ENCODE measurements at regions not wholly inside any gene's neighbourhood (a gene's known extent, or its start where the extent isn't known, plus 50 kb on each side); places are given as distances from the start of the nearest gene placed in this dataset.
A peak's percentile ranks its signal among the peaks of the same experiment; 100 is the strongest.

DNA sequence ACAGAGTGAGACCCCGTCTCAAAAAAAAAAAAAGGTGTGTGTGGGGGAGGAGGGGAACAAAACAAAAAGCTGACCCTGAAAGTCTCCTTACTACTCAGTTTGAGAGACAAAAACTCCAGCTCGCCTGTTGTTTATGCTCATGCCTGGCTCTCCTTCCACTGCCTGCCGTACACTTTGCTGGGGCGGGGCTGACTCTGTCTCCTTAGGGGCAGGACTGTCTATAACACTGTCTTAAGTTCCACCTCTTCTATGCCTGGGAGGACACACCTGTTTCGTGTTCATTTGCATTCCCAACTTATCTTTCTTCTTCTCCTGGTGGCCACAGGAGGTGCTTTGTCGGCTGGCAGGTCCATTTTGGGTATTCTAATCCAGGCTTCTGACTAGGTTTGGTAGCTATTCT is 81.4 kb downstream of the MTNR1A start:
- Histone ChIP-seq H3K4me1 (ENCODE audit: insufficient read depth) (peaks cover 5% of the 10 kb centered on the region; the same call in 1 of the 2 replicates), H2AFZ (no peak overlapping the region), H3K9me2 (ENCODE audit: insufficient read depth) (no peaks in the 10 kb centered on the region), H3K27me3 (ENCODE audit: insufficient read depth) (no peaks in the 10 kb centered on the region), H3K36me3 (ENCODE audit: insufficient read depth) (no peaks in the 10 kb centered on the region), H3K4me3 (no peak overlapping the region), H3K4me2 (no peak overlapping the region), H3K27ac (ENCODE audit: low read depth) (no peak overlapping the region), H4K20me1 (replicated peaks; ENCODE audit: insufficient read depth) (no peaks in the 10 kb centered on the region), H3F3A (replicated peaks; ENCODE audit: low read depth) (no peaks in the 10 kb centered on the region), H3K79me2 (replicated peaks; ENCODE audit: insufficient read depth) (no peaks in the 10 kb centered on the region)
- Mint-ChIP-seq H3K27ac (no peak overlapping the region), H3K36me3 (ENCODE audit: low read depth) (no peaks in the 10 kb centered on the region), H3K9me3 (no peaks in the 10 kb centered on the region), H3K27me3 (ENCODE audit: insufficient read depth, low read depth, poor library complexity) (peaks cover 6% of the 10 kb centered on the region), H3K4me1 (peaks cover 14% of the 10 kb centered on the region; the same call in 2 of the 3 replicates), H3K4me3 (no peak overlapping the region)
- no peak for TF ChIP-seq NANOG (IDR thresholded peaks at IDR 0.05; ENCODE audit: borderline replicate concordance)
- no peak for TF ChIP-seq EZH2 (IDR thresholded peaks at IDR 0.05; ENCODE audit: low read depth, unreplicated experiment)
- no peak for TF ChIP-seq EZH2phosphoT487 (IDR thresholded peaks at IDR 0.05; ENCODE audit: unreplicated experiment)
- no peak for TF ChIP-seq STAT1 (IDR thresholded peaks at IDR 0.05; ENCODE audit: unreplicated experiment)
- TF ChIP-seq JUNB (IDR thresholded peaks at IDR 0.05; ENCODE audit: unreplicated experiment): no peak
- TF ChIP-seq, protein P1, sequence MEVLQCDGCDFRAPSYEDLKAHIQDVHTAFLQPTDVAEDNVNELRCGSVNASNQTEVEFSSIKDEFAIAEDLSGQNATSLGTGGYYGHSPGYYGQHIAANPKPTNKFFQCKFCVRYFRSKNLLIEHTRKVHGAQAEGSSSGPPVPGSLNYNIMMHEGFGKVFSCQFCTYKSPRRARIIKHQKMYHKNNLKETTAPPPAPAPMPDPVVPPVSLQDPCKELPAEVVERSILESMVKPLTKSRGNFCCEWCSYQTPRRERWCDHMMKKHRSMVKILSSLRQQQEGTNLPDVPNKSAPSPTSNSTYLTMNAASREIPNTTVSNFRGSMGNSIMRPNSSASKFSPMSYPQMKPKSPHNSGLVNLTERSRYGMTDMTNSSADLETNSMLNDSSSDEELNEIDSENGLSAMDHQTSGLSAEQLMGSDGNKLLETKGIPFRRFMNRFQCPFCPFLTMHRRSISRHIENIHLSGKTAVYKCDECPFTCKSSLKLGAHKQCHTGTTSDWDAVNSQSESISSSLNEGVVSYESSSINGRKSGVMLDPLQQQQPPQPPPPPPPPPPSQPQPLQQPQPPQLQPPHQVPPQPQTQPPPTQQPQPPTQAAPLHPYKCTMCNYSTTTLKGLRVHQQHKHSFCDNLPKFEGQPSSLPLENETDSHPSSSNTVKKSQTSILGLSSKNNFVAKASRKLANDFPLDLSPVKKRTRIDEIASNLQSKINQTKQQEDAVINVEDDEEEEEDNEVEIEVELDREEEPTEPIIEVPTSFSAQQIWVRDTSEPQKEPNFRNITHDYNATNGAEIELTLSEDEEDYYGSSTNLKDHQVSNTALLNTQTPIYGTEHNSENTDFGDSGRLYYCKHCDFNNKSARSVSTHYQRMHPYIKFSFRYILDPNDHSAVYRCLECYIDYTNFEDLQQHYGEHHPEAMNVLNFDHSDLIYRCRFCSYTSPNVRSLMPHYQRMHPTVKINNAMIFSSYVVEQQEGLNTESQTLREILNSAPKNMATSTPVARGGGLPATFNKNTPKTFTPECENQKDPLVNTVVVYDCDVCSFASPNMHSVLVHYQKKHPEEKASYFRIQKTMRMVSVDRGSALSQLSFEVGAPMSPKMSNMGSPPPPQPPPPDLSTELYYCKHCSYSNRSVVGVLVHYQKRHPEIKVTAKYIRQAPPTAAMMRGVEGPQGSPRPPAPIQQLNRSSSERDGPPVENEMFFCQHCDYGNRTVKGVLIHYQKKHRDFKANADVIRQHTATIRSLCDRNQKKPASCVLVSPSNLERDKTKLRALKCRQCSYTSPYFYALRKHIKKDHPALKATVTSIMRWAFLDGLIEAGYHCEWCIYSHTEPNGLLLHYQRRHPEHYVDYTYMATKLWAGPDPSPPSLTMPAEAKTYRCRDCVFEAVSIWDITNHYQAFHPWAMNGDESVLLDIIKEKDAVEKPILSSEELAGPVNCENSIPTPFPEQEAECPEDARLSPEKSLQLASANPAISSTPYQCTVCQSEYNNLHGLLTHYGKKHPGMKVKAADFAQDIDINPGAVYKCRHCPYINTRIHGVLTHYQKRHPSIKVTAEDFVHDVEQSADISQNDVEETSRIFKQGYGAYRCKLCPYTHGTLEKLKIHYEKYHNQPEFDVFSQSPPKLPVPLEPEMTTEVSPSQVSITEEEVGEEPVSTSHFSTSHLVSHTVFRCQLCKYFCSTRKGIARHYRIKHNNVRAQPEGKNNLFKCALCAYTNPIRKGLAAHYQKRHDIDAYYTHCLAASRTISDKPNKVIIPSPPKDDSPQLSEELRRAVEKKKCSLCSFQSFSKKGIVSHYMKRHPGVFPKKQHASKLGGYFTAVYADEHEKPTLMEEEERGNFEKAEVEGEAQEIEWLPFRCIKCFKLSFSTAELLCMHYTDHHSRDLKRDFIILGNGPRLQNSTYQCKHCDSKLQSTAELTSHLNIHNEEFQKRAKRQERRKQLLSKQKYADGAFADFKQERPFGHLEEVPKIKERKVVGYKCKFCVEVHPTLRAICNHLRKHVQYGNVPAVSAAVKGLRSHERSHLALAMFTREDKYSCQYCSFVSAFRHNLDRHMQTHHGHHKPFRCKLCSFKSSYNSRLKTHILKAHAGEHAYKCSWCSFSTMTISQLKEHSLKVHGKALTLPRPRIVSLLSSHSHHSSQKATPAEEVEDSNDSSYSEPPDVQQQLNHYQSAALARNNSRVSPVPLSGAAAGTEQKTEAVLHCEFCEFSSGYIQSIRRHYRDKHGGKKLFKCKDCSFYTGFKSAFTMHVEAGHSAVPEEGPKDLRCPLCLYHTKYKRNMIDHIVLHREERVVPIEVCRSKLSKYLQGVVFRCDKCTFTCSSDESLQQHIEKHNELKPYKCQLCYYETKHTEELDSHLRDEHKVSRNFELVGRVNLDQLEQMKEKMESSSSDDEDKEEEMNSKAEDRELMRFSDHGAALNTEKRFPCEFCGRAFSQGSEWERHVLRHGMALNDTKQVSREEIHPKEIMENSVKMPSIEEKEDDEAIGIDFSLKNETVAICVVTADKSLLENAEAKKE (CRISPR knock-in tag; IDR thresholded peaks at IDR 0.05): no peak
- no peak for TF ChIP-seq ZNF331 (CRISPR knock-in tag; IDR thresholded peaks at IDR 0.05; ENCODE audit: low read depth)
- DNase-seq (ENCODE audit: low spot score): no peak
- peak; percentile 36; the same call in 2 of the 3 replicates for ATAC-seq

GRCh38 chr4:186472948-186473347 is 82.4 kb downstream of the MTNR1A start:
- no peak overlapping the region; the same call in 1 of the 2 replicates for H3K4me2 ChIP-seq
- DNase-seq (ENCODE audit: low spot score) (peak; percentile 52), ATAC-seq (peak; percentile 96)
- Mint-ChIP-seq H3K36me3 (ENCODE audit: low read depth) (no peaks in the 10 kb centered on the region), H3K9me3 (no peaks in the 10 kb centered on the region), H3K27me3 (ENCODE audit: insufficient read depth, low read depth, poor library complexity) (peaks cover 6% of the 10 kb centered on the region), H3K4me1 (peaks cover 14% of the 10 kb centered on the region; the same call in 2 of the 3 replicates), H3K4me3 (no peak overlapping the region), H3K27ac (no peak overlapping the region)
- no peaks in the 10 kb centered on the region for H3K27me3 ChIP-seq (ENCODE audit: insufficient read depth)
- no peak overlapping the region for H2AFZ ChIP-seq
- H3K4me1 ChIP-seq (ENCODE audit: insufficient read depth): peaks cover 5% of the 10 kb centered on the region; the same call in 1 of the 2 replicates
- no peak overlapping the region for H3K4me3 ChIP-seq
- no peaks in the 10 kb centered on the region for H3K36me3 ChIP-seq (ENCODE audit: insufficient read depth)
- no peak for TF ChIP-seq REST (IDR thresholded peaks at IDR 0.05; ENCODE audit: unreplicated experiment)
- TF ChIP-seq CTCF (conservative IDR thresholded peaks at IDR 0.05; ENCODE audit: low read depth in 2 of 2): peak; percentile 57 to 77
- no peaks in the 10 kb centered on the region for H3F3A ChIP-seq (replicated peaks; ENCODE audit: low read depth)
- no peaks in the 10 kb centered on the region for H3K79me2 ChIP-seq (replicated peaks; ENCODE audit: insufficient read depth)
- no peaks in the 10 kb centered on the region for H3K9me2 ChIP-seq (ENCODE audit: insufficient read depth)
- H4K20me1 ChIP-seq (replicated peaks; ENCODE audit: insufficient read depth): no peaks in the 10 kb centered on the region
- no peak overlapping the region for H3K27ac ChIP-seq (ENCODE audit: low read depth)

Data from GM23338 (cell line).